HFFc6 (cell line): ENCODE measurements at regions not wholly inside any gene's neighbourhood (a gene's known extent, or its start where the extent isn't known, plus 50 kb on each side); places are given as distances from the start of the nearest gene placed in this dataset.
"Not testable (repeated sequence)": the region's sequence is repeated elsewhere in the genome, so short reads cannot be mapped to it uniquely, and the experiment has no call there.

Experiments
- DNase-seq: peaks from one replicate; pipeline ENCODE4 v3.0.0-alpha.2; 2018
- H3K27ac Mint-ChIP-seq: 2 replicates; pipeline ENCODE4 v1.8.0; 2020; ENCODE audit warnings: mild to moderate bottlenecking, mixed read lengths
- H3K27me3 Mint-ChIP-seq: 2 replicates; pipeline ENCODE4 v1.8.0; 2021; ENCODE audit warnings: mild to moderate bottlenecking, moderate library complexity, mixed read lengths; ENCODE audit not compliant: insufficient read depth
- H3K36me3 Mint-ChIP-seq: 2 replicates; pipeline ENCODE4 v1.8.0; 2021; ENCODE audit warnings: low read depth, mixed read lengths
- H3K4me1 Mint-ChIP-seq: 2 replicates; pipeline ENCODE4 v1.8.0; 2020; ENCODE audit warnings: low read depth, mixed read lengths
- H3K4me3 Mint-ChIP-seq: 2 replicates; pipeline ENCODE4 v1.8.0; 2020; ENCODE audit warnings: mild to moderate bottlenecking, moderate library complexity, mixed read lengths
- H3K9me3 Mint-ChIP-seq: 2 replicates; pipeline ENCODE4 v1.8.0; 2020; ENCODE audit warnings: mild to moderate bottlenecking, mixed read lengths
- CTCF ChIP-seq: fragments of 200-600 bp; sonication (generic); IDR thresholded peaks from 2 replicates; pipeline ENCODE4 v1.5.0; 2021; ENCODE audit warnings: antibody characterized with exemption, mild to moderate bottlenecking

GRCh38 chr5:34552686-34553085 is 103.4 kb upstream of the RAI14 start:
- no peak overlapping the region for H3K27ac Mint-ChIP-seq
- no peaks in the 10 kb centered on the region; the same call in 1 of the 2 replicates for H3K9me3 Mint-ChIP-seq
- peaks cover 8% of the 10 kb centered on the region; the same call in 1 of the 2 replicates for H3K27me3 Mint-ChIP-seq
- peaks cover 4% of the 10 kb centered on the region; the same call in 1 of the 2 replicates for H3K4me1 Mint-ChIP-seq
- no peak overlapping the region for H3K4me3 Mint-ChIP-seq
- TF ChIP-seq CTCF = no peak
- DNase-seq = no peak
- no peaks in the 10 kb centered on the region for H3K36me3 Mint-ChIP-seq

- no peak for TF ChIP-seq CTCF
- Mint-ChIP-seq H3K9me3 (no peaks in the 10 kb centered on the region; the same call in 1 of the 2 replicates), H3K27ac (no peak overlapping the region), H3K4me3 (no peak overlapping the region), H3K27me3 (peaks cover 8% of the 10 kb centered on the region; the same call in 1 of the 2 replicates), H3K36me3 (no peaks in the 10 kb centered on the region), H3K4me1 (peaks cover 4% of the 10 kb centered on the region; the same call in 1 of the 2 replicates)
- DNase-seq = no peak
Observed at GRCh38 chr5:34553581-34553980, 102.5 kb upstream of the RAI14 start.

- Mint-ChIP-seq H3K4me3 (no peak overlapping the region), H3K27me3 (peaks cover 8% of the 10 kb centered on the region; the same call in 1 of the 2 replicates), H3K36me3 (no peaks in the 10 kb centered on the region), H3K27ac (no peak overlapping the region), H3K9me3 (no peaks in the 10 kb centered on the region), H3K4me1 (peaks cover 4% of the 10 kb centered on the region; the same call in 1 of the 2 replicates)
- no peak for TF ChIP-seq CTCF
- no peak for DNase-seq
Observed at GRCh38 chr5:34554641-34555040, 101.5 kb upstream of the RAI14 start.

GRCh38 chr5:34555699-34556508 is 100.2 kb upstream of the RAI14 start:
- H3K4me3 Mint-ChIP-seq = no peak overlapping the region
- H3K4me1 Mint-ChIP-seq = peaks cover 14% of the 10 kb centered on the region
- H3K9me3 Mint-ChIP-seq = no peaks in the 10 kb centered on the region
- DNase-seq = no peak
- peaks cover 8% of the 10 kb centered on the region; the same call in 1 of the 2 replicates for H3K27me3 Mint-ChIP-seq
- H3K27ac Mint-ChIP-seq = no peak overlapping the region
- no peaks in the 10 kb centered on the region for H3K36me3 Mint-ChIP-seq
- TF ChIP-seq CTCF = no peak

GRCh38 chr5:34556509-34556782 is 99.7 kb upstream of the RAI14 start:
- H3K27ac Mint-ChIP-seq = no peak overlapping the region
- H3K36me3 Mint-ChIP-seq = no peaks in the 10 kb centered on the region
- no peak overlapping the region for H3K4me3 Mint-ChIP-seq
- no peaks in the 10 kb centered on the region for H3K9me3 Mint-ChIP-seq
- TF ChIP-seq CTCF = no peak
- no peak for DNase-seq
- H3K4me1 Mint-ChIP-seq = peaks cover 20% of the 10 kb centered on the region
- H3K27me3 Mint-ChIP-seq = peaks cover 8% of the 10 kb centered on the region; the same call in 1 of the 2 replicates

GRCh38 chr5:34561581-34561980 is 94.5 kb upstream of the RAI14 start:
- peak; percentile 61 for DNase-seq
- peaks cover 38% of the 10 kb centered on the region for H3K4me1 Mint-ChIP-seq
- not testable (repeated sequence) for H3K36me3 Mint-ChIP-seq, H3K27me3 Mint-ChIP-seq, H3K27ac Mint-ChIP-seq, H3K9me3 Mint-ChIP-seq, H3K4me3 Mint-ChIP-seq
